ENCODE measurements at regions not wholly inside any gene's neighbourhood (a gene's known extent, or its start where the extent isn't known, plus 50 kb on each side); places are given as distances from the start of the nearest gene placed in this dataset.

DNA sequence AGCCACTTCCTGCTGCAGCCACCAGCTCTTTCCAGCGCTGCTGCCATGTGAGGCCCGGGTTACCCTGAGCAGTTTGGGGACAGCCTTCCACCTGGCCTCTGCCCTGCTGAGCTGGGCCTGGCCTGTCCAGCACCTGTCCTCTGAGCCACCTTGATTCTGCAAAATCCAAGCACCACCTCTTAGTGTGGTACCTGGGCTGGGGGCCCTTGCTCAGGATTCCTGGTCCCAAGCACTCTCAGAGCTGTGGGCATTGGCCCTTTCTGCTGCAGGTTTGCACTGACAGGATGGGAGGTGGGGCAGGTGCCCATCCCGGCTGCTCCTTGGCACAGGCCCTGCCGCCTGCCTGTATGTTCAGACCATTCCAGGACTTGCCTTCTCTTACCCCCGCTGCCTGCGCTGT, 309.2 kb upstream of the IRX4 start:
- TF ChIP-seq POLR2A (IDR thresholded peaks at IDR 0.05): no peak
- TF ChIP-seq, protein P1, sequence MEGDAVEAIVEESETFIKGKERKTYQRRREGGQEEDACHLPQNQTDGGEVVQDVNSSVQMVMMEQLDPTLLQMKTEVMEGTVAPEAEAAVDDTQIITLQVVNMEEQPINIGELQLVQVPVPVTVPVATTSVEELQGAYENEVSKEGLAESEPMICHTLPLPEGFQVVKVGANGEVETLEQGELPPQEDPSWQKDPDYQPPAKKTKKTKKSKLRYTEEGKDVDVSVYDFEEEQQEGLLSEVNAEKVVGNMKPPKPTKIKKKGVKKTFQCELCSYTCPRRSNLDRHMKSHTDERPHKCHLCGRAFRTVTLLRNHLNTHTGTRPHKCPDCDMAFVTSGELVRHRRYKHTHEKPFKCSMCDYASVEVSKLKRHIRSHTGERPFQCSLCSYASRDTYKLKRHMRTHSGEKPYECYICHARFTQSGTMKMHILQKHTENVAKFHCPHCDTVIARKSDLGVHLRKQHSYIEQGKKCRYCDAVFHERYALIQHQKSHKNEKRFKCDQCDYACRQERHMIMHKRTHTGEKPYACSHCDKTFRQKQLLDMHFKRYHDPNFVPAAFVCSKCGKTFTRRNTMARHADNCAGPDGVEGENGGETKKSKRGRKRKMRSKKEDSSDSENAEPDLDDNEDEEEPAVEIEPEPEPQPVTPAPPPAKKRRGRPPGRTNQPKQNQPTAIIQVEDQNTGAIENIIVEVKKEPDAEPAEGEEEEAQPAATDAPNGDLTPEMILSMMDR (IDR thresholded peaks at IDR 0.05): no peak

All from lower leg skin (tissue), 3 donors.